ENCODE measurements at regions not wholly inside any gene's neighbourhood (a gene's known extent, or its start where the extent isn't known, plus 50 kb on each side); places are given as distances from the start of the nearest gene placed in this dataset.

- DNase-seq = no peak
These were observed 71.0 kb downstream of the TMPRSS5 start for GRCh38 chr11:113634940-113635575.

DNA sequence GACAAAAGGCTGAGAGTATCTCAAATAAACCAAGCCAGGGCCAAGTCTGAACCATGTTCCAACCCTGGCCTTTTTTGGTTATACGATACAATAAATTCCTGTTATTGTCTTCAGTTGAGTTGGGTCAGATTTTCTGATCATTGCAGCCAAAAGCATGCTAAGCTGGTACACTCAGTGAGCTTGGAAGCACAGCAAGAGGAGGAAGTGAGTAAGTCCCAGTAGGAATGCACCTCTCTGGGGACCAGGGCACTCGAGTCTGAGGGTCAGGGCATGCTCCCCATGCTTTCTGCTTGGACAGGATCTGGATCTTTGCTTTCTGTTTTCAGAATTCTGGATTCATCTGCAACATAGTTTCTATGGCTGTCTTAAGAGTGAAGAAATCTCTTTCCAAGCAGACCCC lies 73.1 kb downstream of the TMPRSS5 start:
- no peak for DNase-seq

GRCh38 chr11:113629562-113629961 lies 76.5 kb downstream of the TMPRSS5 start:
- DNase-seq = no peak

DNA sequence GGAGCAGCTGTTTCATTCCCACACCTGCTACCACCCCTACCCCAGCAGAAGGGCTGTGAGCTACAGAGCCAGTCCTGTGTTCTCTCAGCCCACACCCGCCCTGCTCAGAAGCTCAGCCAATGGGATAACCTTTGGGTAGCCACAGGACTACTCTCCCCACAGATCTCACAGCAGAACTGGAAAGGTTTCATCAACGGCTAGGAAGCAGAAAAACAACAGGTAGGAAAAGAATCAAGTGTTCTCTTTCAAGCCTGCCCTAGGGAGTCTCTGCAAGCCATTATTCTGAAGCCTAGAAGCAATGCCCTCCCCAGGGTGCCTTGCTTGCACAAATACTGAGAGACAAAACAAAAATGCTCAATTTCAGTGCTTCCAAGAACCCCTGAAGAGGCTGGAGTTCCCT lies 77.2 kb downstream of the TMPRSS5 start:
- no peak for DNase-seq

DNA sequence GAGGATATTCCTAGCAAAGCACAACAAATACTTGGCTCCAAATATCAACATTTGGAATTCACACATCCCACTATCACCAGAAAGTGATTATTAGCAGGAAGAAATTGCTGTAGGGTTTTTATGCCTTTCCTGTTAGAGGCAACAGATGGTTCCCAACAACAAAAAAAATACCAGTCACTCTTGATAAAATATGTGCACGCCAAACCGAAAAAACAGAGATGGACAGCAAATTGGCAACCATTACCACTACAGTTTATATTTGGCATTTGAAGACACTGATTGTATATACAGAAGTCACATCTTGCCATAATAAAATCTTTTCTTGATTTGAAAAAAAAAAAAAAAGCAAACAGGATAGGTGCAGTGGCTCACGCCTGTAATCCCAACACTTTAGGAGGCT lies 78.2 kb downstream of the TMPRSS5 start:
- DNase-seq = no peak

GRCh38 chr11:113627297-113627696 lies 78.8 kb downstream of the TMPRSS5 start:
- DNase-seq = no peak

DNA sequence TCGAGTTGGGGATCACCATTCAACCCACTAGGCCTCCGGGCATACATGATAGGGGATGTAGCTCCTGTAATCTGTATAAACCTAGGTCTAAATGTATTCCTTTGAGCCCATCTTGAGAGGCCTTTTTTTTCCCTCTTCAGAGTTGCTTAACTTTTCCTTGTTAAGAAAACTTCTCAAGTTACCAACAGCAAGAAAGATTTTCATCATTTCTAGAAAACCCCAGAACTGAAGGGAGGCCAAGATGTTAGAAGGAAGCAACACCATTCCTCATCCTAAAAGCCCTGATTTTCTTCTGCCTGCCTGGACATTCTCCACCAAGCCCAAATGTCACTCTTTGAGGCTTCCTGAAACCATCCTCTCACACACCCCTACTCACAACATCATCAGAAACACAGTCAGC lies 79.4 kb downstream of the TMPRSS5 start:
- DNase-seq = no peak

- no peak for DNase-seq
These were observed 83.0 kb downstream of the TMPRSS5 start for GRCh38 chr11:113623114-113623513.

DNA sequence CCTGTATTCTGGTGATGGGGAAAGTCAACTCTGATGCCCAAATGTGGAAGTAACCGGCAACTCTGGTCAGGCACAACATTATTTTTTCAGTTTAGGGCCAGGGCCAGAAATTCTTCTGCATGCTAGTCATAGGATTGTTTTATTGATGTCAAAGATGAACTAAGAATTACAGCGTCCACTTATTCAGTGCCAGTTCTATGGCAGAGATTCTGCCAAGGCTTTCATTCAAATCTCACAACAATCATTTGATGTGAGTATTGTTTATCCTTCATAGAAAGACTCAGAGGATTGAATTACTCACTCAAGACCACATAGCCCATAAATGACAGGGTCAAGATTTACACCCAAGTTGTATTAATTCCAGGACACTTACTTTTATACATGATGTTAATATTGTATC lies 87.7 kb downstream of the TMPRSS5 start:
- DNase-seq = no peak

GRCh38 chr11:113615773-113616172 lies 90.3 kb downstream of the TMPRSS5 start:
- no peak for DNase-seq

DNA sequence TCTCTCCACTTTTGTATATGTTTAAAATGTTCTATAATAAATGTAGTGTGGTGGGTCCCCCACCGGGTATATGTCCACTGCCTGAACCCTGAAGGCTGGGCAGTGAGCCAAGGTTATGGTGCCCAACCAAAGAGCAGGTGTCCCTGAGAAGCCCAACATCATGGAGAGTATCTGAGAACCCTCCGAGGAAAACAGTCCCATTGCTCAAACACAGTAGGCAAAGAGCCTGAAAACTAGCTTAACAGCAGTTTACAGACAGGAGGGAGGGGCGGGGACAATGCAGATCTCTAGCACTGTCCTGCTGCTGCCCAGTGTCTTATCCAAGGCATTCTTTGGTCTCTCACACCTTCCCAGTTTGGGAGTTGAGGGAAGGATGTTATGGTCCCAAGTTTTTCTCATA lies 91.0 kb downstream of the TMPRSS5 start:
- no peak for DNase-seq

GRCh38 chr11:113614097-113614496 lies 92.0 kb downstream of the TMPRSS5 start:
- no peak for DNase-seq

DNA sequence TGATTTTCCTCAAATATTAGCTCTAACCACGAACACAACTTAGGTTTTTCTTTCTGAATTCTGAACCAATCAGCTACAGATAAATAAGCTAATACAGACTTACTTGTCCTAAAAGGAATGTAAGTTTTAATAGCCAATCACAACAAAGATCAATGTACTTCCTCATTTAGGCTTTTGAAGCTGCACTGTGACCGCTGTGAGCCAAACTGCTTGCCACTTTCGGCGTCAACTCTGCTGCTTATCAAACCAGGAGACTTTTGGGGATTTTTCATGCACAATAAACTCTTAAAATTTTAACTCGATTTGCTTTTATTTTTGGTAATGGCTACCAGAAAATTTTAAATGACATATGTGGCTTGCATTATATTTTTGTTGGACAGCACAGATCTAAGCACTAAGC lies 92.5 kb downstream of the TMPRSS5 start:
- no peak for DNase-seq

- no peak for DNase-seq
These were observed 101.9 kb downstream of the TMPRSS5 start for GRCh38 chr11:113604186-113604585.

- no peak for DNase-seq
These were observed 102.6 kb downstream of the TMPRSS5 start for GRCh38 chr11:113603277-113604059.

GRCh38 chr11:113602483-113602882 lies 103.6 kb downstream of the TMPRSS5 start:
- DNase-seq = no peak

DNA sequence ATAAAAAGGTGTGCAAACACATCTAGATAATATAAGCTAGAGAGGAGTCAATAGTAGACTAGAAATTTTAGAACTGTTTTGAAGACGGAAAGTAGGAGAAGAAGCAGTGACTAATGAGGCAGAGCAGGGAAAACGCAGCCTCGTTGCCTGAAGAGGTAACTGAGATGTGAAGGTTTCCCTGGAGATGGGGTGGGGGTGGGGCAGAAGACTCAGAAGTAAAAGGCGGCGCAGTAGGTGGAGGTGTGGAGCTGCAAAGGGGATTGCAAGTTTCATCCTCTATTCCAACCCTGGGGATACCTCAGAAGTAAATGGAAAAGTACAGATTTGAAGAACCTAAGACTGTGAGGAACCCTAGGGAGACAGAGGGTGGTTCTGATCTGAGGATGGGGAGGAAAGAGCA lies 109.5 kb downstream of the TMPRSS5 start:
- DNase-seq = no peak

DNA sequence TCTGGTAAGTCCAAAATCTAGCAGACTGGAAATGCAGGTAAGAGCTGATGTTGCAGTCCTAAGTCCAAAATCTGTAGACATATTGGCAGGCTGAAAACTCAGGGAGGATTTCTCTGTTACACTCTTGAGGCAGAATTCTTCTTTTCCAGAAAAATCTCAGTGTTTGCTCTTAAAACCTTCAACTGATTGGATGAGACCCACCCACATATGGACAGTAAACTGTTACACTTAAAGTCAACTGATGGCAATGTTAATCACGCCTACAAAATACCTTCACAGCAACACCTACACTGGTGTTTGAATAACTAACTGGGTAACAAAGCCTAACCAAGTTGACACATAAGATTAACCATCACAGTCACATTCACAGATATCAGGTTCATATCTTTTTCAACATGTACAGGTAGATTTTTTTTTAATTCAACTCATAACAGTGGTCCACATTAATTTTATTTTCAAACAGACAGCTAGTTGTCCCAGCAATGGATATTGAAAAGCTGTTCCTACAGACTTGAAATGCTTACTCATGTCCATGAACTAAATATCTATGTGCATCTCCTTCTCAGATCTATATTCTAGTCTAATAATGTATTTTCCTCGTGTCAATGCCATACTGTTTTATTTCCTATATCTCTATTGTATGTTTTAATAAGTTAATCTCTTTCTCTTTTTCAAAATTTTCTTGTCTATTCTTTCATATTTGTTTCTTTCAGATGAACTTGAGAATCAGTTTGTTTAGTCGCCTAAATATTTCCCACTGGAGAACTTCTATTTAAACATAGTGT lies 110.1 kb downstream of the TMPRSS5 start:
- DNase-seq = no peak

GRCh38 chr11:113593698-113594308 lies 112.3 kb downstream of the TMPRSS5 start:
- DNase-seq = no peak

GRCh38 chr11:113591117-113591516 lies 115.0 kb downstream of the TMPRSS5 start:
- DNase-seq = no peak

DNA sequence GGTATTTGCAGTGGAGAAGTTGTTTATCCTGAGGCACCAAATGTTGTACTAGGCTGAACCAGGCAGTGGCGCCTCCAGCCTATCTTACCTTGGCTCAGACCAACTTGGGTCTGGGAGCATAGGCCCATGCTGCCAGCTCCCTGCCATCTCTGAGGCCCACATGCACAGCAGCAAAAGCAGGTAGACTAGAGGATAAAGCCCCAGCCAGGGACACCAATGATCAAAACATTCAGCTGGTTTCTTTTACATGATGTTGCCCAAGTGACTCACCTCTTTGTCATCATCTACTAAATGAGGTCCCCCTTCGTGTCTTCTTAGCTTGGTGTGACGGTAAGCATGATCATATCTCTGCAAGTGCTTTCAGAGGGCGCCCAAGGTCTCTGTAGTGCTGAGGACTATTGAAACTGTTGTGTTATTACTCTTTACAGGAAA lies 112.1 kb upstream of the DRD2 start:
- DNase-seq = no peak

DNA sequence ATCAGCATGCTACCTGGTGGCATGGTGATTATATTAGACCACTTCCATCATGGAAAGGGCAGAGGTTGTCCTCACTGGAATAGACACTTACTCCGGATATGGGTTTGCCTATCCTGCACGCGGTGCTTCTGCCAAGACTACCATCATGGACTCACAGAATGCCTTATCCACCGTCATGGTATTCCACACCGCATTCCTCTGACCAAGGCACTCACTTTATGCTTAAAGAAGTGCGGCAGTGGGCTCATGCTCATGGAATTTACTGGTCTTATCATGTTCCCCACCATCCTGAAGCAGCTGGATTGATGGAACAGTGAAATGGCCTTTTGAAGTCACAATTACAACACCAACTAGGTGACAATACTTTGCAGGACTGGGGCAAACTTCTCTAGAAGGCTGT lies 109.2 kb upstream of the DRD2 start:
- DNase-seq = no peak

DNA sequence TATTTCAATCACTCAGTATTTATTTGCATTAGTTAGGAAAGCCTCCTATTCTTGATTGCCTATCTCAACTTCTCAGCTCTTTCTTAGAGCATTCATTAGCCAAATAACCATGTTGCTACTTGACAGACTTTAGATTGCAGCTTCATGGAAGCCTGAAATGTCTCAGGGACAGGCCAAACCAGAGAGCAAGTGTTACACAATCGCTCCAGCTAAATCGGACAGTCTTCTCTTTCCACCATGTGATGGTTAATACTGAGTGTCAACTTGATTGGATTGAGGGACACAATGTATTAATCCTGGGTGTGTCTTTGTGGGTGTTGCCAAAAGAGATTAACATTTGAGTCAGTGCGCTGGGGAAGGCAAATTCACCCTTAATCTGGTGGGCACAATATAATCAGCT lies 106.5 kb upstream of the DRD2 start:
- no peak for DNase-seq

All from activated naive CD4-positive, alpha-beta T cell treated with Interleukin-2 at 50 U/mL for 16 hours (primary cell).